HT-29 (cell line): ENCODE measurements at regions not wholly inside any gene's neighbourhood (a gene's known extent, or its start where the extent isn't known, plus 50 kb on each side); places are given as distances from the start of the nearest gene placed in this dataset.

Experiments used
- DNase-seq: peaks from one replicate; pipeline ENCODE4 v3.0.0-alpha.2; 2015; ENCODE audit warnings: low spot score

DNA sequence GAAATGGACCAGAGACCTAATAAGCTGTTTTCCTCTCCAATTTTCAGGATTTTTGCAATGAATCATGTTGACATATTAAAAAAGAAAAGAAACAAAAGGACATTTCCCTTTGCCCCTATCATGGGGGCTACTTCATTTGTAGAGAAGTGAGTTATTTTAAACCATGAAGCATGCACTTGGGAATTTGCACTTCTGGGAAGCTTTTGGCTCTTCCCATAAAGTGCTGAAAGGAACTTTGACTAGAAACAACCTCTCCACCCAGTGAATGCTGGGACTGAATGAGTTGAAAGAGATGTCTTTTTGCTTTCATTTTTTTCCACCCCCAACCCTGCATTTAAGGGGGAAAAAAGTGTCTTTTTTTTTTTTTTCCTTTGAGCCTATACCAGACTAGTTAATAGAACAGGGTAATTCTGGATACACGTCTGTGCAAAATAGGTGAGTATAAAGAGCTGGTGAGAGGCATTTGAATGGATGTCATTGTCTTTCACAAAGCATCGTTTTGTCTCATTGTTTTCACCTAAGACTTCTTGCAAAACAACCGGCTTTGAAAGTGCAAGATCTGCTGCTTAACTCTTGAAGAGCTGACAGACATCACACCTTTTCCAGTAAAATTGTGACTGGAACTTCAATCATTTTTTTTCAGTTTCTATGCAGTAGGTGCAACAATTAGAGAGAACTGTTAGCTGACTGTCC lies 138.7 kb upstream of the BACH2 start:
- no peak for DNase-seq

DNA sequence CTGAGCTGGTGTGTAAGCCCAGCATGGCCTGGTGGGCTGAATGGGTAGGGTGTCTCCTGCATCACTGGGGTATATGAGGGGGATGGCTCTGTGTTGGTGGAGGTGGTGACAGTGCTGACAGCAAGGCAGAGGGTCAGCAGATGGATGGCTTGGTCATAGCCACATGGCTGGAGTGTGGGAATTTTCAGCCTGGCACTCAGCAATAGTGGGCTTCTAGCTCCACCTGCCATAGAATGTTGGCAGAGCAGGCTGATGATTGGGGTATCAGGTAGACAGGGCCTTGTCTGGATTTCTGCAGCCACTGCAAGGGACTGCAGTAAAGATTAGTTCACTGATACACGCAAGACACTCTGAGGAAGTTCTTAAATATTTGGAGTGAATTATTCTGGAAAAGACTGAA lies 137.5 kb upstream of the BACH2 start:
- DNase-seq: no peak

DNA sequence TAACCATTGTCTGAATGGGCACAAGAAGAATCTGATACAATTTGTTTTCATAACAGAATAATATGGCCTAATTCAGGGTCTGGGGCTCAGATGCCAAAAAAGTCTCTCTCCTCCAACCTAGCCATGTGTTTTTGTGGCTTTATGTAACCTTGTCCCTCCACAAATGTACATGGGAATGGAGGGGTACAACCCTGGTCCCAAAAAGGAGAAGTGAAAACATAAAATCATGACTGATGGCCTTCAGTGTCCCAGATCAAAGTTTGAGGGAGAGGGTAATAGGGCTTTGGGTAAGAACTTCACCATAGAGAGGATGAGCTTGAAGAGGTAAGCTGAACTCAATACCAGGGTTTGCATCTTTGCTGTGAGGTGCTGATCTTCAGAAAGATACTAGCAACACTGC lies 136.3 kb upstream of the BACH2 start:
- DNase-seq: no peak

DNA sequence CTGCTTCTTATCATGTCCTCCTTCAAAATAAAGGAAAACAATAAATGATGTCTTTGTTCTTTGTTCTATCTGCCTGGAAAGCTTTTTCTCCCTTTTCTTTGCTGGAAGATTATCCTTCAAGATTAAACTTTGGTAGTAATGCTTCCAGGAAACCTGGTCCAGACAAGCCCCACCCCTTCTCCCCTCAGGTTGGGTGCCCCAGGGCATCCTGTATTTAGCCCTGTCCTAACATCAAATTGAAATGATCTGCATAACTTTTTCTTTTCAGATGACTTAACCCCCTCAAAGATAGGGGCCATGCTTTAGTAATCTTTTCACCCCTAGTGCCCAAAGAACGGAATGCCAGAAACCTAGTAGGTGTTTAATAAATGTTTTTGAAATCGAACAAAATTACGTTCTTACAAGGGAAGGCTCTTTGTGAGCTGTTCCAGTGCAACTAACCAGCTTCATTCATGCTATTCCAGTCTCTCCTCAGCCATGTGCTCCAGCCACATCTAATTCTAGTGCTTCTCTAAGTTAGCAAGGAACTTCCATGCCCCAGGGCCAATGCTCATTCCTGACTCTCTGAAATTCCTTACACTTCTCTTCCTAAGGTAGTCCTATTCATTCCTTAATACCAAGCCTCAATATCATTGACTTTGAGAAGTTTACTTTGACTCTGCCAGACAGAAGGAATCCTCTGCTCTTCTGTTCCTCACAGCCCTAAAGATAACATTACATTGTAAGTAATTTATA lies 135.6 kb upstream of the BACH2 start:
- DNase-seq: no peak

DNA sequence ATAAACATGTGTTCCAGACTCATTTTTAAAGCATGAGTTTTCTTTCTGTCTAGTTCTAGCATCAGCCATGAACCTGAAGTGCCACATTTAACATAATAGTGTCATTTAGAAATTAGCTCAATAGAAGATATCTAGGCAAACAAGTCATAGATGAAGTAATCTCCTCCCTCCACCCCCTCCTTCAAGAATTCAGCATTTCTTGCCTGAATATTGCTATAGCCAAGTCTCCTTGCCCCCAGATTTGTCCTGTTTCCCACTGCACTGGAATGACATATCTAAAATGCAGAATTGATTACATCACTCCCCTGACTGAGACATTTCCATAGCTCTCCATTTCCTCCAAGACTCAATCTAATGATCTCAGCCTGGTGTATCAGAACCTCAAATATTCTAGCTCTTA lies 134.9 kb upstream of the BACH2 start:
- no peak for DNase-seq

DNA sequence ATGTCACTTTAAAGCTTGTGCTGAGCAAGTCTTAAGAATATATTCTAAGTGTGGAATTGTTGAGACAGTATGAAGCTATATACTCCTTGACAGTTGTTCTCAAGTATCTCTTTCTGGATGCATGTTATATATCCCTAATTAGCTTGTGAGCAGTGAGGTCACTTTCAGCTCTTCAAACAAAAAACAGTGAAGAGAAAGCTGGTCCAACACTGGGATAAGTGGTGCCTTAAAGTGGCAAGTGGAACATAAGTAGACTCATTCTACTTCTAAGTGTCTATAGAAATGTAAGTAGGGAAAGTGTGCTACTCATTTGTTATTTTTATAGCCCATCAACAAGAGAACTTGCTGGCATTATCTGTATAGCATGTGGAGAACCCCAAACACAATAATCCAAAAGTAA lies 133.1 kb upstream of the BACH2 start:
- DNase-seq: no peak

DNA sequence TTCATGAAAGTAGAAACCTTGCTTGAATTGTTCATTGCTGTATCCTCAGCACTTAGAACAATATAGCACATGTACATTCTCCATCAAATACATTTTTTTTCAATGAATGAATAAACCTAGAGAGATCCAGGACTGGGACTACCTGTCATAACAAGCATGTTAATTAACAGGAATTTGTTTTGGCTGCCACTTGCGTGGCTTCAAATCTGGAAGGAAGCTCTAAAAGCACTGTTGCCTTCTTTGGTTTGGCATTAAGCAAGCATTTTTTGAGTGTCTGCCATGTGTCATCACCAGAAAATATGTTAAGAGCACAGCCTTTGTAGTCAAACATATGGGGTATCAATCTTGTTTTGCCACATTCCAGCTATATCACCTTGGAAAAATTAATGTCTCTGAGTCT lies 131.9 kb upstream of the BACH2 start:
- no peak for DNase-seq

DNA sequence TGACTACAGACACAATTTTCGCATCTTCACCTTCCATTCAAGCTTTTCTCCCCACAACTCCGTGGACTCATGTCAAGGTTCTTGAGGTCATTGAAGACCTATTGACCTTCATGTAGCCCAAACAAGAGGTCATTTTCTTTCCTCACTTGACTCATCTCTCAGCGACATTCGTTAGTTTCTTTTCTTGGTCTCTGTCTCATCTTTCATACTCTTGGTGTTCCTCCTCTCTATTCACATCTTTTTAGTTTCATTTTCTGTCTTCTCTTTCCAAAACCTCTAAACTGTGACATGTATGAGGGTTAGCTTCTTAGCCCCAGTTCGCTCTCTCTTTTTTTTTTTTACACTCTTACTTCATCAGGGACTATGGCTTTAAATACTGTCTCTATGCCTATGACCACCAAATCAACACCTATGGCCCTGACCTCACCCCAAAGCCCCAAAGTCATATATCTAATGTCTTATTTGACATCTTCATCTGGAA lies 128.6 kb upstream of the BACH2 start:
- no peak for DNase-seq

DNA sequence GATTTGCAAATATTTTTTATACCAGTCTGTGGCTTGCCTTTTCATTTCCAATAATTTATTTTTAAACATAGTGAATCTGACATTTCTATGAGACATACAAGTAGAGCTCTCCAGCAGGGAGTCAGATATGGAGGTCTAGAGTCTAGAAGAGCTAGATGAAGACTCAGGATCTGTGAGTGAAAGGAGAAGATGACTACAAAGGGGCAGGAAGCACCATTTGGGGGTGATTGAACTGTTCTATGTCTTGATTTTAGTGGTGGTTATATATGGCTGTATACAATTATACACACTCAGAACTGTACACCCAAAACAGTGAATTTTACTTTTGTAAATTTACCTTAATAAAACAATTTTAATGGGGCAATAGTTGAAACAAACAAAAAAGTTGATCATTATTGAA lies 127.9 kb upstream of the BACH2 start:
- DNase-seq: no peak

DNA sequence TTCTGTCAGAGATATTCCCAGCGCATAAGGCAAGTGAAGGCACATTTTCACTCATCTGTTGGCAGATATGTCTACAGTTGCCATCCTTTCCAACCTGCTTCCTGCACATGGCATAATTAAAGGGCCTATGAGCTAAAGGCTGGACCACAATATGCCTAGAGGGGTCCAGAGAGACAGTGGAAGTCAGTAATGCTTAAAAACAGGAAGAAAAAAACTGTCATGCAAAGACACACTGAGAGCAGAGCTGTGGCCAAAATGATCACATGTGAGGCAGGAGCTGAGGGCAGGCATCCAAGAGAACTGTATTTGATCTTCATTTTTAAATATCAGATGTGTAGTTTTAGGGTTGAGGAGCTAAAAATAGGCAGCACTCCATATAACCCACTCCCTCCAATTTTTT lies 125.0 kb upstream of the BACH2 start:
- DNase-seq: no peak

DNA sequence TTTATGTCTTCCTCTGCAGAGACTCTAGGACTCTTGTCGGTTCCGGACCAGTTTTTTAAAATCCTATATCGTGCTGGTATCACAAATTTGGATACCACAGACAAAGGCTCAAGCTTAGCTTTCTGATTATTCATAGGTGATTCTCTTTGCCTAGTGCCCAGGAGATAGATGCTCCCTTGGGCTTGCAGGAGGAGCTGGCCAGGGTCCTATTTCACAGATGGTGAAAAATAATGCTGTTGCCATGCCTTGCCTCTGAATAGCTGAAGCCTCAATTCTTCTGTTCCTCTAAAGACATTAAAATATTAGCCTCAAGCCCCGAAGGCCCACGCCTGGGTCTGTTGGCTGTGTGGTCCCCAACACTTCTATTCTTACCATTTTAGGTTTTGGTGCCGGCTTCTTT lies 123.9 kb upstream of the BACH2 start:
- DNase-seq: no peak

DNA sequence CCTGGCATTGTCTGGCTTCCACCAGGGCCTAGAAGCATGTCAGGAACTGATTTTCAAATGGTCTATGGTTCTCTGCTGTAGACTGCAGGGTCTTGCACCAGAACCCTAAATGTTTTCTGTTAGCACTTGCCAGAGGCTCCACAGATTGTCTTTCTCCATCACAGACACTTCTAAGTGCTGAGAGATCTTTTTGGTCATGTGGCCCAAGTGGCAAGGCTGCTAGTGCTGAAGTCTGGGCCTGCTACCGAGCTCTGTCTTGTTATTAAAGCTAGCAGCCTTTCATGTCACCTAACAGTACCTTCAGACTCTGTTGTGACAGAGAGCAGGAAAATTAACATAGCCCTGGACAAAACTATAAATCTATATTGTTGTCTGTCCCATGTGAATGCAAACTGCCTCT lies 120.7 kb upstream of the BACH2 start:
- no peak for DNase-seq

DNA sequence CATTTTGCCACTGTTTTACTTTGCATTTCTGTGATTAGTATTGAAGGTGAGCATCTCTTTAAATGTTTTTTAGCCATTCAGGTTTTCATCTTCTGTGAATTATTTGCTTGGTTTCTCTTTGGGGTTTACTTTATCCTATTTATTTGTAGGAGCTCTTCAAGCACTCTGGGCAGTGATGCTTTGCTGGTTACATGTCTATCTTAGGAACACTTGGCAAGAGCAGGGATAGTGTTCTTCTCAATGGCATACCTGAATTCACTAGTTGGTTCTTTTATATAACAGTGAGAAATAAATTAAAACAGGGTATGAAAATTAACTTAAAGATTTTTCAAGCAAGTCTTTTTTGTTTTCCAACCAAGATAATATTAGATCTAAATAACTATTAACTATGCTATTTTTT lies 119.7 kb upstream of the BACH2 start:
- no peak for DNase-seq

DNA sequence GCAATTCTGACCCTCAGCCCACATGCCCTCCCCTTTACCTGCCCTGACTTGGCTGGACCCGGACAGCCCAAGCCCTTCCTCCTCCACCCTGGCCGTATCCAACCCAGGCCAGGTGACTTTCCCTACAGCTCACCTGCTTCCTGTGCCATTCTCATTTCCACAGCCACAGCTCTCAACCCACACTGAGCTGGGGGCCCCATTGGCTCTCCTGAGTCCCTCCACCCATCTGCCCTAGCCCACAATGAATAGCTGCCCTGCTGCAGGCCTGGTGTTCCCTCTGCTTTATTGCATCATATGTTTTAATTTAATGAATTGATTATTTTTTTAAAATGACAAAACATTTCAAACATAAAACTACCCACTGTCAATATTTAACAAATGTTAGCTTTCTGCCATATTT lies 118.5 kb upstream of the BACH2 start:
- DNase-seq: no peak

DNA sequence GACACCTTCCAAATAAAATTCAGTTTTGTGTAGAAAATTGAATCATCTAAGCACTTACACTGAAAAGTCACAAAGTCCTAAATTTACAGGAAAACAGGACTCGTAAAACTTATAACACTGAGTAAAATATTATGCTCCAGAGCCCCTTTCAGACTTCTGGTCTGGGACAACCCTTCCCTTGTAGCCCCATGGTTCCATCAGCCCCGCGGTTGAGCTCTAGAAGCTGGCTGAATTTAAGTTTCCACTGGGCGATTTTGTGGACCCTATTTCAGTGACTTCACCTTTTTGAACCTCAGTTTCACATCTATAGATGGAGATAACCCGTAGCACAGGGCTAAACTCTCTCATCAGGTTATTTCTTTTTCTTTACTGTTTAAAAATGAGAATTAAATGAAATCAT lies 117.7 kb upstream of the BACH2 start:
- DNase-seq: no peak

DNA sequence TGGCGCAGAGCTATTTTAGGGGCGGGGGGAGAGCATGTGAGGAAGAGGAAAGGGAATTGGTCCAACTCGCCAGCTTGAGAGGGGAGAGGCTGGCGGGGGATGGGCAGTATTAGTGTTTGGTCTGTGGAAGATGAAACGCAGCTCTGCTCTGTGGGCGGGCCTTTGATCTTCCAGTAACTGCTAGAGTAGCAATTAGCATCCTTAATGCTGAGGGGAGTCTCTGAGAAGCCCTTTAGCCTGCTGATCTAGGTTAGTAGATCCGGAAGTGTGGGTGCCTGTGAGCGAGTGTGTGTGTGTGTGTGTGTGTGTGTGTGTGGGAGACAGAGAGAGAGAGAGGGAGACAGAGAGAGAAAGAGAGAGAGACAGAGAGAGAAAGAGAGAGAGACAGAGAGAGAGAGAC lies 117.2 kb upstream of the BACH2 start:
- no peak for DNase-seq

DNA sequence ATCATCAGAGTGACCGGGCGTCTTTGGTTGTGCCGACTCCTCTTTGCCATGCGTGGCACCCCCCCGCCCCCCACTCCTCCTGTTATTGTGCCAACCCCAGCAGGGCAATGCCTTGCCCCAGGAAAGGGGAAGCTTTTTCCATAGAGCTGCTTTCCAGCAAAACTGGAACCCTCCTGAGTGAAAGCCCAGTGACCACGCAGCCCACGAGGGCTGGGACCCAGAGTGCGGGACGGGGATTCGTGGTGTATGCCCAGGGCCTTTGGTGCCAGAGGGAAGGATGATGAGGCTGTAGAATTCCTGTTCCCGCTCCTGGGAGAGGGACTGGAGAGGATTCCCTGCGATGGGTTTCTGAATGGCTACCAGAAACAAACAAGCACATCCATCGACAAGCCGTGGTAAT lies 116.8 kb upstream of the BACH2 start:
- DNase-seq: no peak

DNA sequence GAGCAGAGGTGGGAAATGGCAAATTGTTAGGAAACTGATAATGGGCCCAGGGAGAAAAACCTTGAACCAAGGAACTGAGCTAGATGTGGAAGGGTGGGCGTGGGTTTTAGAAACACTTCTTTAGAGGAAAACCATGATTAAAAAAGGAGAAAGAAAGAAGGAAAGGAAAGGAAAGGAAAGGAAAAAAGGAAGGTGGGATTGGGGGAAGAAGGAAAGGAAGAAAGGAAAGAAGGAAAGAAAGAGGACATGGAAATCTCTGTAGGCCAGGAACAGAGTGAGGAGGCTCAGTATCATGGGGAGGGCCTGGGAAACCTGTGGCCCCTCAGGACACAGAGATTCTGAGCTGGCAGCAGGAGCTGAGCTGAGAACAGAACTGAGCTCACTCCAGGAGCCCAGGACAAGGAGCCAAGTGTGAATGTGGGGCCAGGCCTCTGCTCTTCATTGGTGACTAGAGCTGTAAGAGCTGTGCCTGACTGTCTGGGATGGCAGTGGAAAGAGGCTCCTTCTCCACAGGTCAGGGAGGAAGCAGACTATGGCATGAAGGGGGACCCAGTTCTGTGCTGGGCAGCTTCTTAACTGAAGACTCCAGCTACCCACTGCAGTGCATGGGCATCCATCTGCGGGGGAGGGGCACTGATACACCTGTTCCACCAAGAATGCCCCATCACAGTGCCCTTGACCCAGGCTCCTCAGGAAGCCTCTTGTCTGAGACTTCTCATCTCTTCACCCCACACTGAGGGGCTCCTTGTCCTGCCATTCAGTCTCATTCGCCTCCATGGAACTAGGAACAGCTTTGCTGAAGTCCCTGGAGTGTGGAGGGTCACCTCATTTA lies 116.1 kb upstream of the BACH2 start:
- no peak for DNase-seq

DNA sequence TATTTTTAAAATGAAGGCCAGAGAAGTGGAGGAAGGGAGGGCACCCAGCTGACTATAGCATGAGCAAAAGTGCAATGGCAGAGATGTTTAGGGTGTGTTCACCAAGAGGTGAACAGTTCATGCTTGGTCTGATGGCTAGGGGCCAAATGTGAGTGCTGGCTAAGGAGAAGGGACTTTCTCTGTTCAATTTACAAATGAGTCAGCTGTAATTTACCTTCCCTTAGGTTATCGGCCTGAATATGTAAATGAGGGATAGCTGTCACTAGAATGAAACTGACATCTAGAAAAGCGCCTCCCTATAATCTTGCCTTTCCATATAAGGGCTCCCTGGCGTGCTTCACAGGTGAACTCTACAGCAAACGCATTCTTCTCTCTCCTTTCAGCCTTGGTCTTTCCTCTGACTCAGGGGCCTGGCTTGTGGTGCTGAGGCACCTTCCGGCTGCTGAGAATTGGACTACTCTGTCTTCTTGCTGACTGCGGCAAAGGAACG lies 114.7 kb upstream of the BACH2 start:
- no peak for DNase-seq

DNA sequence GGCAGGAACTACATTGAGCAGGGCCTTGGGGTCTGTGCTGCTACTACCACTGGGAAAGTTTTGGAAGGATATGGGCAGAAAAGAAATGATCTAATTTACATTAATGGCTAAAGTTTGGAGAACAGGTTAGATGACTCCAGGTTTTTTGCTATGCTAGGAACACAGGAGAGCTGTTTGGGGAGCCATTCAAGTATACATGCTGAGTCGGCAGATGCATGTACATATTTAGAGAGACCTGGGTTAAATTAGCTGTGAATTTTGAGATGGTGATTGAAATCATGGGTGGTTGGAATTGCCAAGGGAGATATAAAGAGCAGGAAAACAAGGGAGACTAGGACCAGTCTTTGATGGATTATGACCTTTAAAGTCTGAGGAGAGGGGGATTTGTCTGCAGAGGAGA lies 113.1 kb upstream of the BACH2 start:
- no peak for DNase-seq

DNA sequence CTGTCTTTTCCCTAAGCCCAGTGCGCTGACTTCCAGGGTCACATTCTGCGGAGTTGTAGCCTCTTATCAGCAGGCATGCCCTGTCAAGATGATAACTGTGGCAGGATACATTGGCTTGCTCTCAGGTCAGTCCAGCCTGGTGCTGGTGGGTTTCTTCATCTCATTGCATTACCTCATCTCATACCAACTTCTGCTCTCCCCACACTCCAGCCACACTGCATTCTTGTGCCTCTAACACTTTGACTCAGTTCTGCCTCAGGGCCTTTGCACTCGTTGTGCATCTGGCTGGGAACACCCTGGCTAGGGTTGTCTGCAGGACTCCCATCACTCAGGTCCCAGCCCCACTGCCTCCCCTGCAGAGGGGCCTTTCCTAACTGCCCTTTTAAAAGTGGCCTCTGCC lies 110.3 kb upstream of the BACH2 start:
- DNase-seq: no peak

DNA sequence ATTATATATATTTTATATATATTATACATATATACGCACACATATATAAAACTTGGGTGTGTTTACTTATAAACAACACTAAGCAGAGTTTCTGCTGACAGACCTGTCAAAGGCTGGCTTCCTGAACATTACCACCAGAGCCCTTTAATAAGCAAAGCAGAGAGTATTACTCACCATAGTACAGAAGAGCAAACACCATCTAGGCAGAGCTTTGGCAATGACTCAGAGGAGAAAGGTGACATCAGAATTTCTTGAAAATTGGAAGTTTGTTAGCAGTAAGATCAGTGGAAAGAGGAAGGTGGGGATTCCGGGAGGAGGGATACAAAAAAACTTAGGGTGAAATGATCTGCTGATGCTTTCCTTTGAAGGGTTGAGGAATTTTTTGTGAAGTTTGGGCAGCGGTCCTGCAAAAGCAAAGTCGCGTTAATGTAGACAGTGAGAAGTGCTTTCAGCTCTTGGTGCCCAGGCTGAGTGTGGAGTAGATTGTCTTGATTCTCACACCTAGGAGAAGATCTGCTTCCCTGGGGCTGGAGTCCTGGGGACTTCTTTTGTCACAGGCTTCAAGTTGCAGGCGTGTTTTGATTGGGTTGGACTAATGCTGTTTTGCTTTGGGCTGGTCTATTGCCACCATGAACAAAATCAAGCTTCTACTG lies 109.6 kb upstream of the BACH2 start:
- DNase-seq: no peak
